A549 (cell line): ENCODE measurements at regions not wholly inside any gene's neighbourhood (a gene's known extent, or its start where the extent isn't known, plus 50 kb on each side); places are given as distances from the start of the nearest gene placed in this dataset.

Experiments used
- ATAC-seq, 2 experiments: fragments of 200-7000 bp in 1 of 2; fragments of >200 bp in 1 of 2; cut with Nextera tagmentation in 1 of 2; cut with Tn5 transposase in 1 of 2; 3 replicates each; pipeline versions ENCODE4 v1.8.0 to v1.9.1; 2018 to 2020; ENCODE audit warnings: mild to moderate bottlenecking in 1 of 2, moderate library complexity in 1 of 2
- CTCF ChIA-PET: fragments of 300-600 bp; sonication (Branson Sonifier 250); formaldehyde crosslinking; extraction: SDS; loops from one replicate; lab custom pipeline; 2021; ENCODE audit warnings: antibody characterized with exemption, inconsistent platforms; lab: Yijun Ruan, JAX
- POLR2A ChIA-PET: fragments of 350-600 bp; formaldehyde crosslinking; extraction: SDS; loops from one replicate; lab custom pipeline; 2021; ENCODE audit warnings: antibody characterized with exemption, inconsistent platforms; lab: Yijun Ruan, JAX
- DNase-seq, 2 experiments: peaks; one replicate each; pipeline versions ENCODE4 v3.0.0 to v3.0.0-alpha.2; 2011 to 2016; ENCODE audit warnings: low read depth in 1 of 2, low spot score in 1 of 2
- FAIRE-seq: peaks from 2 replicates; lab custom pipeline; 2011; peaks lifted over from hg19 to GRCh38; lab: Jason Lieb, UNC
- H3K27ac ChIP-seq, 2 experiments: fragments of >200 bp; sonication (Bioruptor Twin); formaldehyde crosslinking; 3 replicates each; pipeline ENCODE4 v1.5.1; 2016 to 2017
- H3K4me1 ChIP-seq: fragments of >200 bp; sonication (Bioruptor Twin); formaldehyde crosslinking; 3 replicates; pipeline ENCODE4 v1.6.1; 2016
- H3K4me2 ChIP-seq: fragments of >200 bp; sonication (Bioruptor Twin); formaldehyde crosslinking; 3 replicates; pipeline ENCODE4 v1.6.1; 2016
- H3K4me3 ChIP-seq: fragments of >200 bp; sonication (Bioruptor Twin); formaldehyde crosslinking; 3 replicates; pipeline ENCODE4 v1.5.1; 2016
- H3K9me3 ChIP-seq: fragments of >200 bp; sonication (Bioruptor Twin); formaldehyde crosslinking; 3 replicates; pipeline ENCODE4 v1.6.1; 2016
- CBX8 ChIP-seq: fragments of 200-600 bp; sonication (generic); IDR thresholded peaks from 2 replicates; pipeline ENCODE4 v1.6.1; 2016
- CHD4 ChIP-seq: fragments of 200-600 bp; sonication (generic); IDR thresholded peaks from 2 replicates; pipeline ENCODE4 v1.6.1; 2016; ENCODE audit warnings: antibody characterized with exemption, mild to moderate bottlenecking, borderline replicate concordance
- CTCF ChIP-seq: fragments of >200 bp; sonication (Bioruptor Twin); formaldehyde crosslinking; IDR thresholded peaks from 3 replicates; pipeline ENCODE4 v1.5.1; 2016
- E2F6 ChIP-seq: IDR thresholded peaks from 2 replicates; pipeline ENCODE4 v1.6.1; 2012; ENCODE audit warnings: low read depth, borderline replicate concordance
- EHMT2 ChIP-seq: fragments of 200-600 bp; sonication (generic); IDR thresholded peaks from 2 replicates; pipeline ENCODE4 v1.6.1; 2016; ENCODE audit warnings: antibody characterized with exemption, low read depth, mild to moderate bottlenecking, moderate library complexity
- HES2 ChIP-seq: fragments of >200 bp; sonication (Bioruptor Twin); formaldehyde crosslinking; IDR thresholded peaks from 2 replicates; pipeline ENCODE4 v1.6.1; 2016
- NPAS2 ChIP-seq: fragments of 250-450 bp; sonication (Bioruptor Pico); IDR thresholded peaks from 2 replicates; pipeline ENCODE4 v1.8.0; 2022; ENCODE audit warnings: mild to moderate bottlenecking, moderate library complexity, borderline replicate concordance
- PBX3 ChIP-seq: IDR thresholded peaks from 2 replicates; pipeline ENCODE4 v1.6.1; 2012
- RAD21 ChIP-seq, 2 experiments: fragments of >200 bp in 1 of 2; sonication (Bioruptor Twin) in 1 of 2; formaldehyde crosslinking in 1 of 2; IDR thresholded peaks in 1 of 2; conservative IDR thresholded peaks in 1 of 2; 2 replicates in 1 of 2; 3 replicates in 1 of 2; pipeline ENCODE4 v1.6.1; 2012 to 2018; ENCODE audit warnings: inconsistent platforms in 1 of 2
- REST ChIP-seq: fragments of 200-600 bp; sonication (generic); IDR thresholded peaks from 2 replicates; pipeline ENCODE4 v1.6.1; 2016; ENCODE audit warnings: antibody characterized with exemption, mild to moderate bottlenecking, moderate library complexity
- SMC3 ChIP-seq: fragments of >200 bp; sonication (Bioruptor Twin); formaldehyde crosslinking; IDR thresholded peaks from 3 replicates; pipeline ENCODE4 v1.6.1; 2018; ENCODE audit warnings: inconsistent platforms
- SREBF2 ChIP-seq: fragments of 450-650 bp; IDR thresholded peaks from 2 replicates; pipeline ENCODE4 v1.6.1; 2014; ENCODE audit warnings: mild to moderate bottlenecking, moderate library complexity
- TFCP2L1 ChIP-seq: fragments of 250-450 bp; sonication (Bioruptor Pico); IDR thresholded peaks from 2 replicates; pipeline ENCODE4 v1.5.0; 2021; ENCODE audit warnings: mild to moderate bottlenecking
- WGBS: methylation state at CpG from one replicate; pipeline ENCODE4 v1.1.6; 2017; ENCODE audit errors: missing lambda C conversion rate; 5-methylcytosine and 5-hydroxymethylcytosine counted together

- 16% methylated on average over 5 of the region's 5 CpGs for WGBS
- CTCF ChIA-PET = interaction anchor here (0.6 to 5.0 kb wide), 10 partner anchors 11 to 1127 kb away, joined by 3 to 84 read pairs (median 4); partner anchors contain the start of gene COL12A1
- peak overlapping the region; percentile 38; the same call in 1 of the 3 replicates for H3K4me2 ChIP-seq
- no peak overlapping the region for H3K27ac ChIP-seq
- H3K4me3 ChIP-seq = no peak overlapping the region
- no peak for DNase-seq
- H3K9me3 ChIP-seq = no peaks in the 10 kb centered on the region
- POLR2A ChIA-PET = no interaction called here
- ATAC-seq = no peak
- no peak for FAIRE-seq
- no peaks in the 10 kb centered on the region for H3K4me1 ChIP-seq
- no peak for TF ChIP-seq EHMT2
- TF ChIP-seq REST = no peak
- TF ChIP-seq PBX3 = no peak
- no peak for TF ChIP-seq TFCP2L1 (CRISPR knock-in tag)
- TF ChIP-seq E2F6 = no peak
- TF ChIP-seq HES2 = no peak
- TF ChIP-seq NPAS2 (CRISPR knock-in tag) = no peak
- no peak for TF ChIP-seq SREBF2
- TF ChIP-seq CHD4 = no peak
- TF ChIP-seq, all 56 proteins: peak for 0
Observed at GRCh38 chr6:74091794-74092157, 395.8 kb downstream of the CD109 start.

GRCh38 chr6:74091136-74091793 lies 395.3 kb downstream of the CD109 start:
- Histone ChIP-seq H3K4me3 (no peak overlapping the region), H3K27ac (no peak overlapping the region), H3K9me3 (no peaks in the 10 kb centered on the region), H3K4me1 (no peaks in the 10 kb centered on the region), H3K4me2 (peak overlapping the region; percentile 38; the same call in 1 of the 3 replicates)
- no peak for FAIRE-seq
- peak; percentile 61 for TF ChIP-seq CTCF
- TF ChIP-seq CBX8 = no peak
- TF ChIP-seq RAD21 (conservative IDR thresholded peaks at IDR 0.05 in 1 of 2, IDR thresholded peaks at IDR 0.05 in 1 of 2) = peak; percentile 39 to 46; a peak in 4 of 5 replicates
- peak; percentile 59 for TF ChIP-seq SMC3
- POLR2A ChIA-PET = no interaction called here
- ATAC-seq = peak; percentile 39 to 69; a peak in 3 of 6 replicates
- CTCF ChIA-PET = interaction anchor here (0.6 to 5.0 kb wide), 18 partner anchors 11 to 1123 kb away, joined by 3 to 84 read pairs (median 3); partner anchors contain the start of gene COL12A1
- peak; percentile 4 to 32 for DNase-seq
- 44% methylated on average over 8 of the region's 8 CpGs for WGBS
